BLaER1 treated with 17β-estradiol and CSF1 and Interleukin-3, amounts not matched to agents 10 nM and 100 nM (cell line): ENCODE measurements at regions not wholly inside any gene's neighbourhood (a gene's known extent, or its start where the extent isn't known, plus 50 kb on each side); places are given as distances from the start of the nearest gene placed in this dataset.

Experiments used
- H3K27ac ChIP-seq, 11 experiments: shearing (Covaris generic); formaldehyde crosslinking; 2 replicates each; pipeline ENCODE4 v1.8.1; 2022
- H3K27me3 ChIP-seq, 11 experiments: shearing (Covaris generic); formaldehyde crosslinking; 2 replicates each; pipeline ENCODE4 v1.8.1; 2022
- H3K36me3 ChIP-seq, 11 experiments: shearing (Covaris generic); formaldehyde crosslinking; 2 replicates each; pipeline ENCODE4 v1.8.1; 2022
- H3K4me1 ChIP-seq, 10 experiments: shearing (Covaris generic); formaldehyde crosslinking; 2 replicates each; pipeline ENCODE4 v1.8.1; 2022
- H3K4me2 ChIP-seq, 11 experiments: shearing (Covaris generic); formaldehyde crosslinking; 2 replicates each; pipeline ENCODE4 v1.8.1; 2022
- H3K4me3 ChIP-seq, 10 experiments: shearing (Covaris generic); formaldehyde crosslinking; 2 replicates each; pipeline ENCODE4 v1.8.1; 2022
- H3K9ac ChIP-seq, 11 experiments: shearing (Covaris generic); formaldehyde crosslinking; 2 replicates each; pipeline ENCODE4 v1.8.1; 2022
- H3K9me3 ChIP-seq, 11 experiments: shearing (Covaris generic); formaldehyde crosslinking; replicated peaks in 1 of 11; 2 replicates each; pipeline ENCODE4 v1.8.1; 2022
- H4K20me1 ChIP-seq, 11 experiments: shearing (Covaris generic); formaldehyde crosslinking; 2 replicates each; pipeline ENCODE4 v1.8.1; 2022
- Cebpa-rat ChIP-seq, 11 experiments: shearing (Covaris generic); IDR thresholded peaks; 2 replicates each; pipeline ENCODE4 v1.8.1; 2022

GRCh38 chr13:24100188-24100587, 60.3 kb upstream of the SPATA13 start:
- no peak overlapping the region for H3K9ac ChIP-seq
- no peak for TF ChIP-seq Cebpa-rat (IDR thresholded peaks at IDR 0.05)

GRCh38 chr13:24103782-24104372, 56.6 kb upstream of the SPATA13 start:
- Histone ChIP-seq H4K20me1 (no peaks in the 10 kb centered on the region), H3K4me2 (no peak overlapping the region), H3K36me3 (no peaks in the 10 kb centered on the region), H3K4me1 (peaks cover 0 to 2% (median 0%) of the 10 kb centered on the region in 10 experiments; a peak in 3 of 20 replicates), H3K27me3 (no peaks in the 10 kb centered on the region), H3K9ac (no peak overlapping the region), H3K9me3 (no peaks in the 10 kb centered on the region), H3K4me3 (no peak overlapping the region), H3K27ac (no peak overlapping the region)
- TF ChIP-seq Cebpa-rat (IDR thresholded peaks at IDR 0.05), result no peak

More at GRCh38 chr13:24100188-24100587, 60.3 kb upstream of the SPATA13 start:
- Histone ChIP-seq H3K27ac (no peak overlapping the region), H3K4me1 (peaks cover 13 to 24% (median 18%) of the 10 kb centered on the region in 10 experiments), H3K36me3 (no peaks in the 10 kb centered on the region), H4K20me1 (no peaks in the 10 kb centered on the region), H3K4me2 (no peak overlapping the region), H3K4me3 (no peak overlapping the region), H3K27me3 (no peaks in the 10 kb centered on the region), H3K9me3 (peaks cover 0 to 21% (median 11%) of the 10 kb centered on the region in 11 experiments; a peak in 14 of 22 replicates)

- H3K4me2 ChIP-seq, result no peak overlapping the region
- no peaks in the 10 kb centered on the region for H3K4me1 ChIP-seq
- H3K27ac ChIP-seq, result no peak overlapping the region
- no peaks in the 10 kb centered on the region for H3K27me3 ChIP-seq
- no peaks in the 10 kb centered on the region for H3K36me3 ChIP-seq
- no peak for TF ChIP-seq Cebpa-rat (IDR thresholded peaks at IDR 0.05)
- H3K9me3 ChIP-seq, result no peaks in the 10 kb centered on the region
- H4K20me1 ChIP-seq, result no peaks in the 10 kb centered on the region
- H3K4me3 ChIP-seq, result no peak overlapping the region
- no peak overlapping the region for H3K9ac ChIP-seq
These were observed 55.8 kb upstream of the SPATA13 start for GRCh38 chr13:24104723-24105122.

GRCh38 chr13:24106429-24106828, 54.1 kb upstream of the SPATA13 start:
- Histone ChIP-seq H3K36me3 (no peaks in the 10 kb centered on the region), H3K9me3 (no peaks in the 10 kb centered on the region), H3K9ac (no peak overlapping the region), H3K4me3 (no peak overlapping the region), H3K4me1 (no peaks in the 10 kb centered on the region), H3K4me2 (no peak overlapping the region), H4K20me1 (no peaks in the 10 kb centered on the region), H3K27ac (no peak overlapping the region), H3K27me3 (no peaks in the 10 kb centered on the region)
- no peak for TF ChIP-seq Cebpa-rat (IDR thresholded peaks at IDR 0.05)

GRCh38 chr13:24107955-24108614, 52.4 kb upstream of the SPATA13 start:
- Histone ChIP-seq H3K27me3 (no peaks in the 10 kb centered on the region), H3K36me3 (no peaks in the 10 kb centered on the region), H3K27ac (no peak overlapping the region), H3K9me3 (no peaks in the 10 kb centered on the region), H3K4me3 (no peak overlapping the region), H3K4me1 (no peaks in the 10 kb centered on the region), H3K9ac (no peak overlapping the region), H3K4me2 (no peak overlapping the region), H4K20me1 (no peaks in the 10 kb centered on the region)
- no peak for TF ChIP-seq Cebpa-rat (IDR thresholded peaks at IDR 0.05)

- Histone ChIP-seq H3K4me2 (no peak overlapping the region), H3K36me3 (no peaks in the 10 kb centered on the region), H3K9ac (no peak overlapping the region), H3K4me1 (no peaks in the 10 kb centered on the region), H3K9me3 (no peaks in the 10 kb centered on the region), H3K4me3 (no peak overlapping the region), H3K27ac (no peak overlapping the region), H3K27me3 (no peaks in the 10 kb centered on the region), H4K20me1 (no peaks in the 10 kb centered on the region)
- TF ChIP-seq Cebpa-rat (IDR thresholded peaks at IDR 0.05), result no peak
These were observed 51.9 kb upstream of the SPATA13 start for GRCh38 chr13:24108615-24108965.

GRCh38 chr13:24110011-24110410, 50.5 kb upstream of the SPATA13 start:
- H3K36me3 ChIP-seq, result no peaks in the 10 kb centered on the region
- no peak overlapping the region for H3K4me2 ChIP-seq
- no peaks in the 10 kb centered on the region for H3K9me3 ChIP-seq
- no peaks in the 10 kb centered on the region for H4K20me1 ChIP-seq
- no peaks in the 10 kb centered on the region for H3K4me1 ChIP-seq
- no peak overlapping the region for H3K27ac ChIP-seq
- H3K4me3 ChIP-seq, result no peak overlapping the region
- no peak for TF ChIP-seq Cebpa-rat (IDR thresholded peaks at IDR 0.05)
- no peak overlapping the region for H3K9ac ChIP-seq
- no peaks in the 10 kb centered on the region for H3K27me3 ChIP-seq
